ENCODE measurements at regions not wholly inside any gene's neighbourhood (a gene's known extent, or its start where the extent isn't known, plus 50 kb on each side); places are given as distances from the start of the nearest gene placed in this dataset.
"Not testable (repeated sequence)": the region's sequence is repeated elsewhere in the genome, so short reads cannot be mapped to it uniquely, and the experiment has no call there.

GRCh38 chr5:54864911-54865515, 120.4 kb downstream of the ESM1 start:
- not testable (repeated sequence) for TF ChIP-seq POLR2A, CTCF (IDR thresholded peaks at IDR 0.05)

Data from lower leg skin (tissue), 3 donors.